Activated CD4-positive, CD25-positive, alpha-beta regulatory T cell treated with anti-CD3 and anti-CD28 coated beads, Interleukin-2, amount 50 U/mL, for 16 hours (primary cell): ENCODE measurements at regions not wholly inside any gene's neighbourhood (a gene's known extent, or its start where the extent isn't known, plus 50 kb on each side); places are given as distances from the start of the nearest gene placed in this dataset.

Experiments used
- DNase-seq: peaks from one replicate; pipeline ENCODE4 v3.0.0-alpha.2; 2020; ENCODE audit warnings: low read depth, low spot score

DNA sequence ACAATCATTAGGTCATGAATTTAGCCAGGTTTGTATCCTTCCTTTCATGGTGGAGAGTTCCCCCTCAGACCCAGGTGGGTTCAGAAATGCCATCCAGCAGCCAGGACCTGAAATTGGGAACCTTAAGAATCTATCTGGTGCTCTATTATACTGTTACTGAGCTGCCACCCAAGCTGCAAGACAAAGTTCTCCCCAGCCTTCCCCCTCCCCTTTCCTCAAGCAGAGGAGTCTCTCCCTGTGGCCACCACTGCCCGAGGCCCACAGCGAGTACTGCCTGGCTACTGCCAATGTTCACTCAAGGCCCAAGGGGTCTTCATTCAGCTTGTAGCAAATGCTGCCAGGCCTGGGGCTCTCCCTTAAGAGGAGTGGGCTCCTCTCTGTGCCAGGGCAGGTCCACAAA is 133.8 kb downstream of the TMEM38B start:
- no peak for DNase-seq

DNA sequence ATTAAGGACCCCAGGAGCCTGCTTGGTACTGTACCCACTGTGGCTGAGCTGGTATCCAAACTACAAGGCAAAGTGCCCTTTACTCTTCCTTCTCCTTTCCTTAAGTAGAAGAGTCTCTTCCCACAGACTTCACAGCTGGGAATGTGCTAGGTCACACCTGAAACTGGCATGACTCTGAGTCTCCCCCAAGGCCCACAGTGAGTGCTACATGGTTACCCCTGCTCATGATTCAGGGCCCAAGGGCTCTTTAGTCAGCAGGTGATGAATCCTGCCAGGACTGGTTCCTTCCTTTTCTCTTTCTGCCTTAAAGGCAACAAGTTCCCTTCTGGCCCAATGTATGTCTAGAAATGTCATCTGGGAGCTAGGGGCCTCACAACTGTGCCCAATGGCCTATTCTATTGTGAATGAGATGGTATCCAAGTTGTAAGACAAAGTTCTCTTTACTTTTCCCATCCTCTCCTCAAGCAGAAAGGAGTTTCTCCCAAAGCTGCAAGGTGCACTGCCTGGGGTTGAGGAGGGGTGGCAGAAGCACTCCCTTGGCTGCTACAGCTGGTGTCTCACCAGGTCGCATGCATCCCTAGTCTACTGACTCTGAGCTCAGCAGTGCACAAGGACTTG is 134.4 kb downstream of the TMEM38B start:
- DNase-seq = no peak

DNA sequence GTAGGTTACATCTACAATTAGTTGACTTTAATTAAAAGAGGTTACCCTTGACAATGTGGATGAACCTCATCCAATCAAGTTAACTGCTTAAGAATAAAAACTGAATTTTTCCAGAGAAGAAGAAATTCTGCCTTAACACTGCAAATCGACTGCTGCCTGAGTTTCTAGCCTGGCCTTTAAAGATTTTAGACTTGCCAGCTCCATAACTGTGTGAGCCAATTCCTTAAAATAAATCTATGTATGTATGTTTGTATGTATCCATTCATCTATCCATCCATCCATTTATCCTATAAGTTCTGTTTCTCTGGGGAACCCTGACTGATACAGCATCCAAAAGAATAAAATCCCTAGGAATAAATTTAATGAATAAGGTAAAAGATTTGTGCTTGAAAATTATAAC is 136.1 kb downstream of the TMEM38B start:
- DNase-seq = no peak

DNA sequence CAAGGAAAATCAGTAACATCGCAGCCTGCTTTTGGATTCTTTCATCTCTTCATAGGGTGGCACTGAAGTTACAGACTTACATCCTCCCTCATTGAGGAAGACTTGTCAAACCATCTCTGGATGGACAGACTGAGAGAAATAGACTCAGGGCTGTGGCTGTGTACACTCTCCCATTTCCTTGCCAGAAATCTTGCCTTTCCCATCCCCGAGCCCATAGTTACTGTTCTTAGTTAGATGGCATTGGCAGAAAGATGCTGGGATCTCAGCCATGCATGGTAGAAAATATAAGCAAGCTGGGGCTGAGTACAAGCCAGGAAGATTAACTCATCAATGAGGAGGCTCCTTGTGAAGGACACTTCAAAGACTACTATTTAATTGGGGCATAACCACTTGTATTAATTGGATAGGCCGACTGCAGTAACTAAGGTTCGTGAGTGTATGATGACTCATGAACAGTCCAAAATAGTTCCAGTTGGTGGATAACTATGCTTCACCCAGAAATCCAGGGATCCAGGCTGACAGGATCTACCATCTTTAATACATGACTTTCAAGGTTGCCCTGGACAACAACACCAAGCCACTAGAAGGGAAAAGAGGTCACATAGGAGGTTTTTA is 137.9 kb downstream of the TMEM38B start:
- no peak for DNase-seq

- DNase-seq = no peak
These were observed 139.1 kb downstream of the TMEM38B start for GRCh38 chr9:105833271-105833975.

DNA sequence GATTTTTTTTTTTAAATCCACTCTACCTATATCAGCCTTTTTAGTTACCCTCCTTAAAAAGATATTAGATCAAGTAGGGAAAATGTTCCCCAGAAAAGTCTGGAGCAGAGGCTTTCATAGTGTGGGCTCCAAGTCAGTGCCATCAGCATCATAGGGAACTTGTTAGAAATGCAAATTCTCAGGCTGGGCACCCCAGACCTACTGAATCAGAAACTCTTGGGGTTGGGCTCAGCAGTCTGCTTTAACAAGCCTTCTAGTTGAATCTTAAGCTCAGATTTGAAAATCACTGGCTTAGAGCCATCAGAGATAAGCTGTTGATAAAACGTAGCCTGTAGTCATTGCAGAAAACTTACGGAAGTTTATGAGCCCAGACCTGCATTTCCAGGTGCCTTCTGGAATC is 140.1 kb downstream of the TMEM38B start:
- no peak for DNase-seq

GRCh38 chr9:105835721-105836120 is 141.4 kb downstream of the TMEM38B start:
- no peak for DNase-seq

GRCh38 chr9:105836936-105837660 is 142.8 kb downstream of the TMEM38B start:
- DNase-seq = no peak

DNA sequence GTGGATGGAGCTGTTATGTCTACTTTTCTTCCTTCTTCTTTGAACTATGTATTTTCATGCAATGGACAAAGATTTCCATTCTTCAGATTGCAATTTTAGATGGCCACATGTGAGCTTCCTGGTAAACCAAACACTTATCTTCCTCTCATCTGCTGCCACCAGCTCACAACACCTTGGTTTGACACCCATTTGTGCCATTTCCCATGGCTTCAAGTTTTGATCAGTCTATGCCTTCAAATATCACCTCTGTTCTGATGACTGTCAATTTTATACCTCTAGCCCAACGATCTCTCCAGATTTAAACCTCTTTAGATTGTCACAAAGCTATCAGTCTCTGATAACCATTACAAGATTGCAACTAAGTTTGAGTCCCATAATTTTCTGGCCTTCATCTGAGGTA is 147.2 kb downstream of the TMEM38B start:
- DNase-seq = no peak

DNA sequence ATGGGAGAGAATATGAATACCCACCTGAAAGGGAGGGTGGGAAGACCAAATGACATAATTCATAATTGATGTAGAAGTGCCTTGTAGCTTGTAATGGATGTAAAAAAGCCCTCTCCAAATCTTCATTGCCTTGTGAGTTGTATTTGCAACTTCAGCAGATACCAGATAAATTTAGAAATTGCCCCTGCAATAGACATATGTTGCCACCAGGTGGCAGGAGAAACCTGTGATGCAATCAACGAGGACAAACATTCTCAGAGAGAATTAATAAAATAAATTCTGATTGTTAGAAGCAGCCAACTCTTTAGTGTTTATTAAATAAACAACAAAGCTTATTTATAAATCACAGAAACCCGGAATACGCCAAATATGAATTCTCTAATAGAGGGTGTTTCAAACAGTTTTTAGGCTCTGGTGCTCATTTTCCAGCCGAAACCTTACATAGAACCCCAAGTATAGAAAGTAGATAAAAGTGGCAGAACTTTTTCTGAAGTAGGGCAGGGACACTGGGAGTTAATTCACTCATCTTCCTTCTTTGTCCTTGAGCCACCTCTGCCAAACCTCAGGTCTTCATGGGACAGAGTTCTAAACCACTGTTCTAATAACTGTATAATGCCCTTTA is 147.8 kb downstream of the TMEM38B start:
- DNase-seq = no peak

GRCh38 chr9:105846825-105847224 is 152.5 kb downstream of the TMEM38B start:
- DNase-seq = no peak

DNA sequence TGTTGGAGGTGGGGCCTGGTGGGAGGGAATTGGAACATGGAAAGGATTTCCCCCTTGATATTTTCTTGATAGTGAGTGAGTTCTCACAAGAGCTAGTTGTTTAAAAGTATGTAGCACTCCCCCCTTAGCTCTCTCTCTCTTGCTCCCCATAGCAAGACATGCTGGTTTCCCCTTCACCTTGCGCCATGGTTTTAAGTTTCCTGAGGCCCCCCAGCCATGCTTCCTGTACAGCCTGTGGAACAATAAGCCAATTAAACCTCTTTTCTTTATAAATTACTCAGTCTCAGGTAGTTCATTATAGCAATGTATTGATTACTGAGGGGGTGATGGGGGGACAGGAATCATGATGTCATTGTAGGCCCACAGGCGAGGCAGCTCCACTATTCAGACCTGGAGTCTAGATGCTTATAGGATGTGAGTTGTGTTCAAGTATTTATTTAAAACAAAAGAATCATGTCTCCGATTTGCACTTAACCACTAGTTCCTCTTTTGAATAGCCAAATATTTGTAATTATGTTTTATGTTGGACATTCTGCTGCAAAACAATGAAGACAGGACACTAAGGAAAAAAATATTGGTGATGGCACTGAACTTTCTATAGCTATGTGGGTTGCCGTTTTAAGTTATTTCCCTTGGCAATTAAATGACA is 156.6 kb downstream of the TMEM38B start:
- DNase-seq = no peak

DNA sequence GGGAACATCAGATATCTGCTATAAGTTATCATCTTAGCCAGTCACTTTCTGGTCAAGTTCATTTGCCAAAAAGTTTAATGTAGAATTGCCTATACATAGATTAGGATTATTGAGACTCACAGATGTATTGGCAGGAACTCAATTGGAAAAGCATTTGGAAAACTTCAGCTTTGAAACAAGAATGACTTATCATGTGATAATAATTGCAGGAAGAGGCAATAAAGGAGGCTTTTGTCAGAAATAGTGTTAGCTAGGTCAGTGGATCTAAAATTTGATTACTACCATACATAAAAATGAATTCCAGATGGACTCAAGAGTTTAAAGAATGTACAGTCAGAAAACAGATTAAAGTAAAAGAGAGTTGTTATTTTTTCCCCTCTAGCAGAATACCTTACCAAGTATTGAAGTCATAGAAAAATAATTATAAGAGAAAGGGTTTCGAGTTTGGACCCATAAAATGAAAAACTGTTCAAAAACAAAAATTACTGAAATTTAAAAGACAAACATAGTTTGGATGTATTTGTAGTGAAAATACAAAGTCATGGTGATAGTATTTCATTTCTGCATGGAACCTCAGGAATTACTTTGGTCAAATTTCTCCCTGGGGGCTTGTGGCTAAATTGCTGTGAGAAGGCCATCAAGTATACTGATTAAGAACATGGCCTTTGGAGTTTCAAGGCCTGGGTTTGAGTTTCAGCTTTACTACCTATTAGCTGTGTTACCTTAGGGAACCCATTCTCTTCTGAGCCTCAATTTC is 159.9 kb downstream of the TMEM38B start:
- no peak for DNase-seq

DNA sequence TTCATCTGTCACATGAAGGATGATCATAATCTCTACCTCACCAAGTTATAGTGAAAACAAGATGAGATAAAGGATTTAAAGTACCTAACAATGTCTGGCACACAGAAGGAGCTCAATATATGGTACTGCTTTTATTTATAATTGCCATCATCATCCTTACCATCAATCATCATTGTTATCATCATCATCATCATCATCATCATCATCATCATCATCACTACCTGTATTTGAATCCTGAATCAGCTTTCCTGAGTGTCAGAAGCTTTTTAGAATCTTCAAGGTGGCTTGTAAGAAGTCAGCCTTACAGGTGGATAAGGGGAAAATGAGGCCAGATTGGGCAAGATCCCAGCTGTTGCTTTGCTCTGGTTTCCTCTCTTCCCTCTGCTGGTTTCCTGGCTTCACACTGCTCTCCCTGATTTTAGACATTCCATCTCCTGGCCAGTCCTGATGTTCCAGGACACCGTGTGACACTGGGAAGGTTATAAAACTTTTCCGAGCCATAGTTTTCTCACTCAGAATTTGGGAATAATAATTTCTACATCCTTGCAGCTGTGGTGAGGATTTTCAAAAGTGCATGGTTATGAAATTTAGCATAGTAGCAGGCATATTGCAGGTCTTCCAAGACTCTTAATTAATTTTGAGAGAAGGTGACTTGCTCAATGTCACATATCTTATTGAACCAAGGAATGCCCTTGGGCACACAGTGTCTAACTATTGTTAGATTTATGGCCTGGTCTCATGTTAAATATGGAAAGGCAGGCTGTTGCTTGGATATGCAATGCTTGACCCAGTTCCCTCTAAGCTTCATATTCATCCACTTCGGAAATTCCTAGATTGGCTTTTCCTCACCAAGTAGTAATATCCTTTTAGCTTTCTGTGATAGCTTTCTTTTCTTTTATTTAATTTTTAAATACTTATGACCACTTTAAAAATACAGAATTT is 160.7 kb downstream of the TMEM38B start:
- no peak for DNase-seq

DNA sequence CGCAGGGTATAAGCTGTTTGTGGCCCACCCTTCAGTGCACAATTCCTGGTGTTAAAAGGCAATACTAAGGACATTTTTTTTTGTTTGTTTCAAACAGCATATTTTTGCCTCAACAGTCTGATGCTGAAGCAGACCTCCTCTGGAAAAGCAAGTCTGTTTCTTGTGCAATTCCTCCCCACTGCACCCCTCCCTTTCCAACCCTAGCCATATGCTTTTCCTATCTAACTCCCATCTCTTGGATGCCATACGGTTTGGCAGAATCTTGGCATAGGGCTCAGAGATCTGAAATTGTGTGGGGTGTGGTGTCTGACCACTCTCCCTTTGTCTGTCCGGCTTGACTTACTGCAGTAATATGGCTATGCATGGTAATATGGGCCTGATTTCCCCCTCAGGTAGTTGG is 161.6 kb downstream of the TMEM38B start:
- no peak for DNase-seq

- DNase-seq = no peak
These were observed 163.8 kb downstream of the TMEM38B start for GRCh38 chr9:105858006-105858690.

GRCh38 chr9:105858877-105859276 is 164.5 kb downstream of the TMEM38B start:
- DNase-seq = no peak

- DNase-seq = no peak
These were observed 165.2 kb downstream of the TMEM38B start for GRCh38 chr9:105859428-105860091.

- no peak for DNase-seq
These were observed 166.2 kb downstream of the TMEM38B start for GRCh38 chr9:105860516-105860915.
